ENCODE measurements at regions not wholly inside any gene's neighbourhood (a gene's known extent, or its start where the extent isn't known, plus 50 kb on each side); places are given as distances from the start of the nearest gene placed in this dataset.
"Not testable (repeated sequence)": the region's sequence is repeated elsewhere in the genome, so short reads cannot be mapped to it uniquely, and the experiment has no call there.

- no peak overlapping the region for H3K27ac ChIP-seq (ENCODE audit: low read length in 2 of 2)
- Mint-ChIP-seq H3K27me3 (no peaks in the 10 kb centered on the region), H3K9me3 (ENCODE audit: insufficient read depth) (no peaks in the 10 kb centered on the region), H3K4me3 (no peak overlapping the region), H3K4me1 (no peaks in the 10 kb centered on the region), H3K27ac (no peak overlapping the region)
- no peak overlapping the region for H2AFZ ChIP-seq (ENCODE audit: insufficient read depth, low read depth, low read length, poor library complexity, severe bottlenecking)
- WGBS (ENCODE audit: insufficient coverage), result no CpG with 5 or more reads among the region's 4 CpGs
- no peaks in the 10 kb centered on the region for H3K9me3 ChIP-seq (ENCODE audit: control extremely low read depth in 1 of 3, control insufficient read depth in 2 of 3, insufficient read depth in 1 of 3, low read length in 2 of 3)
- no peaks in the 10 kb centered on the region for H3K36me3 ChIP-seq (replicated peaks in 1 of 2; ENCODE audit: control extremely low read depth in 1 of 2, control insufficient read depth in 1 of 2, extremely low read depth in 1 of 2, insufficient read depth in 2 of 2, low read length in 1 of 2)
- no peaks in the 10 kb centered on the region for H3K4me1 ChIP-seq (ENCODE audit: control insufficient read depth in 2 of 2, insufficient read depth in 2 of 2, low read length in 2 of 2)
- H3K4me3 ChIP-seq (ENCODE audit: control extremely low read depth in 1 of 5, extremely low read depth in 1 of 5, insufficient read depth in 1 of 5, low read depth in 2 of 5, low read length in 4 of 5), result no peak overlapping the region
- H3K27me3 ChIP-seq (replicated peaks in 1 of 4; ENCODE audit: control extremely low read depth in 1 of 4, control insufficient read depth in 3 of 4, insufficient read depth in 4 of 4, low read length in 3 of 4), result no peaks in the 10 kb centered on the region
- H3K9ac ChIP-seq (ENCODE audit: low read length), result no peak overlapping the region
- no peak for ATAC-seq (ENCODE audit: low read depth)
- DNase-seq, result no peak
- H4K20me1 ChIP-seq (ENCODE audit: control insufficient read depth, insufficient read depth, low read length, poor library complexity, severe bottlenecking), result no peaks in the 10 kb centered on the region
- H3K79me2 ChIP-seq (ENCODE audit: control insufficient read depth, insufficient read depth, low read length), result no peaks in the 10 kb centered on the region
- intact Hi-C loops (cut with micrococcal nuclease), result no loop called here
- POLR2A ChIA-PET, result no interaction called here
- TF ChIP-seq CTCF (IDR thresholded peaks at IDR 0.05), result no peak
- CTCF ChIA-PET, result no interaction called here
- H3K4me2 ChIP-seq (replicated peaks; ENCODE audit: low read depth, low read length, poor library complexity, severe bottlenecking), result no peak overlapping the region
These were observed 349.9 kb downstream of the ZBBX start for GRCh38 chr3:167030082-167030725.

- H3K4me1 ChIP-seq (ENCODE audit: control insufficient read depth in 2 of 2, insufficient read depth in 2 of 2, low read length in 2 of 2); H3K9me3 Mint-ChIP-seq (ENCODE audit: insufficient read depth); H3K4me3 Mint-ChIP-seq; H3K27ac ChIP-seq (ENCODE audit: low read length in 2 of 2); DNase-seq; intact Hi-C loops (cut with micrococcal nuclease); H3K4me1 Mint-ChIP-seq; ATAC-seq (ENCODE audit: low read depth); H2AFZ ChIP-seq (ENCODE audit: insufficient read depth, low read depth, low read length, poor library complexity, severe bottlenecking); POLR2A ChIA-PET; CTCF ChIA-PET; H3K9ac ChIP-seq (ENCODE audit: low read length); H3K27me3 Mint-ChIP-seq; H3K27me3 ChIP-seq (replicated peaks in 1 of 4; ENCODE audit: control extremely low read depth in 1 of 4, control insufficient read depth in 3 of 4, insufficient read depth in 4 of 4, low read length in 3 of 4); H3K36me3 ChIP-seq (replicated peaks in 1 of 2; ENCODE audit: control extremely low read depth in 1 of 2, control insufficient read depth in 1 of 2, extremely low read depth in 1 of 2, insufficient read depth in 2 of 2, low read length in 1 of 2); H3K9me3 ChIP-seq (ENCODE audit: control extremely low read depth in 1 of 3, control insufficient read depth in 2 of 3, insufficient read depth in 1 of 3, low read length in 2 of 3); H3K4me2 ChIP-seq (replicated peaks; ENCODE audit: low read depth, low read length, poor library complexity, severe bottlenecking); H3K27ac Mint-ChIP-seq; H3K79me2 ChIP-seq (ENCODE audit: control insufficient read depth, insufficient read depth, low read length); H4K20me1 ChIP-seq (ENCODE audit: control insufficient read depth, insufficient read depth, low read length, poor library complexity, severe bottlenecking); H3K4me3 ChIP-seq (ENCODE audit: control extremely low read depth in 1 of 5, extremely low read depth in 1 of 5, insufficient read depth in 1 of 5, low read depth in 2 of 5, low read length in 4 of 5): not testable (repeated sequence)
- WGBS (ENCODE audit: insufficient coverage), result no CpG with 5 or more reads among the region's 2 CpGs
These were observed 360.6 kb downstream of the ZBBX start for GRCh38 chr3:167019503-167019902.

- H3K79me2 ChIP-seq (ENCODE audit: control insufficient read depth, insufficient read depth, low read length); H3K9me3 Mint-ChIP-seq (ENCODE audit: insufficient read depth); intact Hi-C loops (cut with micrococcal nuclease); POLR2A ChIA-PET; H3K27me3 Mint-ChIP-seq; CTCF ChIA-PET; H3K27ac ChIP-seq (ENCODE audit: low read length in 2 of 2); H3K4me1 ChIP-seq (ENCODE audit: control insufficient read depth in 2 of 2, insufficient read depth in 2 of 2, low read length in 2 of 2); H3K27me3 ChIP-seq (replicated peaks in 1 of 4; ENCODE audit: control extremely low read depth in 1 of 4, control insufficient read depth in 3 of 4, insufficient read depth in 4 of 4, low read length in 3 of 4); ATAC-seq (ENCODE audit: low read depth); H3K27ac Mint-ChIP-seq; H3K9ac ChIP-seq (ENCODE audit: low read length); DNase-seq; H3K9me3 ChIP-seq (ENCODE audit: control extremely low read depth in 1 of 3, control insufficient read depth in 2 of 3, insufficient read depth in 1 of 3, low read length in 2 of 3); H4K20me1 ChIP-seq (ENCODE audit: control insufficient read depth, insufficient read depth, low read length, poor library complexity, severe bottlenecking); H3K4me2 ChIP-seq (replicated peaks; ENCODE audit: low read depth, low read length, poor library complexity, severe bottlenecking); H3K4me3 Mint-ChIP-seq; H3K36me3 ChIP-seq (replicated peaks in 1 of 2; ENCODE audit: control extremely low read depth in 1 of 2, control insufficient read depth in 1 of 2, extremely low read depth in 1 of 2, insufficient read depth in 2 of 2, low read length in 1 of 2); H3K4me3 ChIP-seq (ENCODE audit: control extremely low read depth in 1 of 5, extremely low read depth in 1 of 5, insufficient read depth in 1 of 5, low read depth in 2 of 5, low read length in 4 of 5); H3K4me1 Mint-ChIP-seq; H2AFZ ChIP-seq (ENCODE audit: insufficient read depth, low read depth, low read length, poor library complexity, severe bottlenecking): not testable (repeated sequence)
- WGBS (ENCODE audit: insufficient coverage), result 97% methylated on average over 18 of the region's 34 CpGs
These were observed 361.4 kb downstream of the ZBBX start for GRCh38 chr3:167018591-167019111.
